K562 (cell line): ENCODE measurements at regions not wholly inside any gene's neighbourhood (a gene's known extent, or its start where the extent isn't known, plus 50 kb on each side); places are given as distances from the start of the nearest gene placed in this dataset.

Experiments used
- ATAC-seq: fragments of 200-7000 bp; cut with Tn5 transposase; 3 replicates; pipeline ENCODE4 v1.9.1; 2020; ENCODE audit warnings: moderate library complexity
- BruUV-seq: library from RNA; stranded (reverse); fragments of 400-500 nt; replicated peaks from 2 replicates; lab custom pipeline; 2021; lab: Mats Ljungman, UMichigan
- CTCF ChIA-PET: fragments of 300-600 bp; formaldehyde crosslinking; extraction: SDS; loops from one replicate; lab custom pipeline; 2021; ENCODE audit warnings: low intra/inter-chr PET ratio; lab: Yijun Ruan, JAX
- POLR2A ChIA-PET: fragments of 300-600, 350-650 bp; sonication (Branson Sonifier 250); formaldehyde crosslinking; extraction: SDS; loops from one replicate; lab custom pipeline; 2021; ENCODE audit warnings: antibody characterized with exemption, inconsistent platforms; lab: Yijun Ruan, JAX
- DNase-seq, 4 experiments: peaks; one replicate each; pipeline versions ENCODE4 v3.0.0 to v3.0.0-alpha.2; 2011 to 2018; ENCODE audit warnings: low spot score in 3 of 4, mixed read lengths in 3 of 4; ENCODE audit errors: extremely low read depth in 1 of 4
- FAIRE-seq: peaks from 2 replicates; lab custom pipeline; 2011; peaks lifted over from hg19 to GRCh38; lab: Jason Lieb, UNC
- H2AFZ ChIP-seq: 2 replicates; pipeline ENCODE4 v1.6.0; 2011; ENCODE audit warnings: low read depth, low read length, control low read depth, inconsistent platforms
- H3K27ac ChIP-seq: fragments of 200-600 bp; 3 replicates; pipeline ENCODE4 v1.8.0; 2011; ENCODE audit warnings: low read depth, mild to moderate bottlenecking, control low read depth, inconsistent platforms, low read length, moderate library complexity, mixed read lengths; ENCODE audit errors: extremely low read depth
- H3K27me3 ChIP-seq, 2 experiments: fragments of 300-600 bp in 1 of 2; 2 replicates in 1 of 2; 3 replicates in 1 of 2; pipeline versions ENCODE4 v1.6.0 to v1.8.0; 2011; ENCODE audit warnings: inconsistent platforms in 2 of 2, low read length in 2 of 2, mild to moderate bottlenecking in 1 of 2, mixed read lengths in 1 of 2, moderate library complexity in 1 of 2; ENCODE audit not compliant: control insufficient read depth in 2 of 2, insufficient read depth in 2 of 2
- H3K36me3 ChIP-seq: fragments of 300-600 bp; 3 replicates; pipeline ENCODE4 v1.8.0; 2011; ENCODE audit warnings: mild to moderate bottlenecking, low read length, inconsistent platforms; ENCODE audit not compliant: control insufficient read depth, insufficient read depth
- H3K4me1 ChIP-seq, 2 experiments: fragments of 200-600 bp in 1 of 2; replicated peaks in 1 of 2; 2 replicates in 1 of 2; 3 replicates in 1 of 2; pipeline versions ENCODE4 v1.5.1 to v1.8.0; 2011; ENCODE audit warnings: inconsistent platforms in 2 of 2, low read length in 2 of 2, mild to moderate bottlenecking in 1 of 2, mixed read lengths in 1 of 2, moderate library complexity in 1 of 2; ENCODE audit not compliant: control insufficient read depth in 2 of 2, insufficient read depth in 2 of 2
- H3K4me2 ChIP-seq: 2 replicates; pipeline ENCODE4 v1.6.1; 2011; ENCODE audit warnings: low read length, control low read depth, inconsistent platforms, mixed read lengths; ENCODE audit not compliant: insufficient read depth
- H3K4me3 ChIP-seq: fragments of 200-600 bp; sonication (generic), shearing (Covaris generic); 2 replicates; pipeline ENCODE4 v1.5.1; 2016; ENCODE audit warnings: control low read depth, inconsistent platforms
- H3K79me2 ChIP-seq: fragments of 200-600 bp; 3 replicates; pipeline ENCODE4 v1.8.0; 2011; ENCODE audit warnings: low read length, inconsistent platforms; ENCODE audit not compliant: control insufficient read depth, insufficient read depth
- H3K9ac ChIP-seq, 2 experiments: 2 replicates each; pipeline versions ENCODE4 v1.6.0 to v1.6.1; 2011; ENCODE audit warnings: low read depth in 2 of 2, low read length in 2 of 2, control low read depth in 1 of 2, inconsistent platforms in 1 of 2, mild to moderate bottlenecking in 1 of 2, mixed read lengths in 1 of 2; ENCODE audit not compliant: insufficient read depth in 1 of 2
- H3K9me1 ChIP-seq: one replicate; pipeline ENCODE4 v1.6.0; 2011; ENCODE audit warnings: inconsistent platforms, mild to moderate bottlenecking, low read length, moderate library complexity; ENCODE audit not compliant: control insufficient read depth, insufficient read depth
- H3K9me3 ChIP-seq: replicated peaks from 2 replicates; pipeline ENCODE4 v1.5.1; 2011; ENCODE audit warnings: low read depth, low read length, inconsistent platforms; ENCODE audit not compliant: control insufficient read depth, insufficient read depth
- H4K20me1 ChIP-seq: replicated peaks from 2 replicates; pipeline ENCODE4 v1.6.1; 2011; ENCODE audit warnings: low read length, inconsistent platforms, mixed read lengths; ENCODE audit not compliant: control insufficient read depth, insufficient read depth
- BRD9 ChIP-seq: fragments of 450-650 bp; IDR thresholded peaks from 2 replicates; pipeline ENCODE4 v1.6.1; 2018; ENCODE audit warnings: low read depth; ENCODE audit not compliant: partially characterized antibody
- CBFA2T3 ChIP-seq: fragments of 450-650 bp; IDR thresholded peaks from 2 replicates; pipeline ENCODE4 v1.6.1; 2017
- ESRRA ChIP-seq: fragments of 450-650 bp; IDR thresholded peaks from 2 replicates; pipeline ENCODE4 v1.6.1; 2014; ENCODE audit warnings: low read depth, mild to moderate bottlenecking, moderate library complexity, borderline replicate concordance
- EWSR1 ChIP-seq: fragments of 450-650 bp; IDR thresholded peaks from 2 replicates; pipeline ENCODE4 v1.6.1; 2018; ENCODE audit warnings: borderline replicate concordance, mild to moderate bottlenecking, low read depth, moderate library complexity; ENCODE audit not compliant: partially characterized antibody
- GATAD2A ChIP-seq: fragments of 450-650 bp; IDR thresholded peaks from 2 replicates; pipeline ENCODE4 v1.6.1; 2017
- KDM5B ChIP-seq: fragments of 200-600 bp; sonication (generic); IDR thresholded peaks from 2 replicates; pipeline ENCODE4 v1.6.1; 2012; ENCODE audit warnings: low read depth, mild to moderate bottlenecking, moderate library complexity, low read length, control low read depth, inconsistent platforms; ENCODE audit not compliant: insufficient replicate concordance
- KHSRP ChIP-seq: fragments of 450-650 bp; IDR thresholded peaks from 2 replicates; pipeline ENCODE4 v1.6.1; 2017
- NFXL1 ChIP-seq: fragments of 450-650 bp; formaldehyde crosslinking; IDR thresholded peaks from 2 replicates; pipeline ENCODE4 v1.4.0; 2021; ENCODE audit warnings: mild to moderate bottlenecking
- PCBP1 ChIP-seq: fragments of 200-400 bp; formaldehyde crosslinking; IDR thresholded peaks from 2 replicates; pipeline ENCODE4 v1.6.1; 2018; ENCODE audit warnings: mild to moderate bottlenecking, low read depth, low read length; ENCODE audit not compliant: poor library complexity, severe bottlenecking
- PPARD ChIP-seq: fragments of 250-450 bp; sonication (Bioruptor Pico); IDR thresholded peaks from 2 replicates; pipeline ENCODE4 v1.8.0; 2022; ENCODE audit warnings: inconsistent platforms, mild to moderate bottlenecking, moderate library complexity
- ZNF175 ChIP-seq: fragments of 200-800 bp; sonication (Bioruptor generic); IDR thresholded peaks from 2 replicates; pipeline ENCODE4 v1.6.1; 2016; ENCODE audit warnings: low read depth, mild to moderate bottlenecking, missing genetic modification characterization, missing compliant biosample characterization
- ZNF224 ChIP-seq: sonication (generic); formaldehyde crosslinking; IDR thresholded peaks from 2 replicates; pipeline ENCODE4 v1.8.0; 2022; ENCODE audit warnings: mild to moderate bottlenecking, missing genetic modification reagents
- ZNF324 ChIP-seq: fragments of 250-450 bp; sonication (Bioruptor Pico); IDR thresholded peaks from 2 replicates; pipeline ENCODE4 v1.4.0; 2020; ENCODE audit warnings: mild to moderate bottlenecking
- ZNF699 ChIP-seq: fragments of 250-450 bp; sonication (Bioruptor Pico); IDR thresholded peaks from 2 replicates; pipeline ENCODE4 v1.8.0; 2021; ENCODE audit warnings: mild to moderate bottlenecking, moderate library complexity; ENCODE audit not compliant: insufficient replicate concordance
- WGBS: fragments of 100-300 bp; shearing (Covaris generic); methylation state at CpG from one replicate; pipeline ENCODE4 v1.1.6; 2016; ENCODE audit warnings: low coverage, mixed read lengths; ENCODE audit not compliant: insufficient coverage; ENCODE audit errors: missing lambda C conversion rate; 5-methylcytosine and 5-hydroxymethylcytosine counted together
- in situ Hi-C: fragments of 300-500 bp; cut with MboI; formaldehyde crosslinking; loops from 4 replicates; pipeline ENCODE4 v1.15.0; 2018; ENCODE audit warnings: inconsistent platforms, mixed read lengths
- intact Hi-C: fragments of 100-400 bp; cut with micrococcal nuclease; formaldehyde crosslinking; loops from 2 replicates; pipeline ENCODE4 v1.14.2; 2022
- TF ChIP-seq, protein P1 (sequence below), 2 experiments: IDR thresholded peaks; 2 replicates each; pipeline ENCODE4 v1.6.1; 2011; ENCODE audit warnings: borderline replicate concordance in 1 of 2, control low read depth in 1 of 2, low read depth in 1 of 2, low read length in 1 of 2, mild to moderate bottlenecking in 1 of 2, mixed read lengths in 1 of 2, moderate library complexity in 1 of 2; ENCODE audit not compliant: insufficient read depth in 1 of 2, insufficient read length in 1 of 2, poor library complexity in 1 of 2, severe bottlenecking in 1 of 2; ENCODE audit errors: extremely low read depth in 1 of 2
- TF ChIP-seq, protein P2 (sequence below): IDR thresholded peaks from 2 replicates; pipeline ENCODE4 v1.6.1; 2011; ENCODE audit not compliant: insufficient read length; ENCODE audit errors: extremely low read depth

DNA sequence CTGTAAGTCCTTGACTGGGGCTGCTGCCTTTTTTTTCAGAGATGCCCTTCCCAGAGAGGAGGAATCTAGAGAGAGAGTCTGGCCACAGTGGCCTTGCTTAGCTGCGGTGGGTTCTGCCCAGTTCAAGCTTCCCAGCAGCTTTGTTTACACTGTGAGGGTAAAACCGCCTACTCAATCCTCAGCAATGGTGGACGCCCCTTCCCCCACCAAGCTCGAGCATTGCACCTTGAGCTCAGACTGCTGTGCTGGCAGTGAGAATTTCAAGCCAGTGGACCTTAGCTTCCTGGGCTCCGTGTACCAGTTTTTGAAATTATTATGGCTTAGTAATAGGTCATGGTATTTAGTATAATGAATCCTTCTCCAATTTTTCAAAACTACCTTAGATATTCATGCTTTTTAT lies 395.4 kb downstream of the NPIPA7 start:
- WGBS: 71% methylated on average over 5 of the region's 5 CpGs
- TF ChIP-seq, protein P1, sequence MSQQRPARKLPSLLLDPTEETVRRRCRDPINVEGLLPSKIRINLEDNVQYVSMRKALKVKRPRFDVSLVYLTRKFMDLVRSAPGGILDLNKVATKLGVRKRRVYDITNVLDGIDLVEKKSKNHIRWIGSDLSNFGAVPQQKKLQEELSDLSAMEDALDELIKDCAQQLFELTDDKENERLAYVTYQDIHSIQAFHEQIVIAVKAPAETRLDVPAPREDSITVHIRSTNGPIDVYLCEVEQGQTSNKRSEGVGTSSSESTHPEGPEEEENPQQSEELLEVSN (IDR thresholded peaks at IDR 0.05; ENCODE audit: borderline replicate concordance in 1 of 2, extremely low read depth in 1 of 2, insufficient read depth in 1 of 2, insufficient read length in 1 of 2, low read depth in 1 of 2, low read length in 1 of 2, poor library complexity in 1 of 2, severe bottlenecking in 1 of 2): no peak
- no peak for TF ChIP-seq KHSRP
- TF ChIP-seq EWSR1: no peak
- Histone ChIP-seq H3K4me1 (no peaks in the 10 kb centered on the region; a peak in 1 of 5 replicates), H3K9ac (no peak overlapping the region), H3K9me3 (no peaks in the 10 kb centered on the region), H4K20me1 (no peaks in the 10 kb centered on the region), H3K27ac (no peak overlapping the region), H3K27me3 (no peaks in the 10 kb centered on the region), H3K36me3 (peaks cover 3% of the 10 kb centered on the region; the same call in 1 of the 3 replicates), H3K79me2 (no peaks in the 10 kb centered on the region), H3K9me1 (no peaks in the 10 kb centered on the region), H3K4me3 (no peak overlapping the region), H2AFZ (no peak overlapping the region), H3K4me2 (no peak overlapping the region)
- in situ Hi-C loops (no loop called here), intact Hi-C loops (no loop called here)
- CTCF ChIA-PET: no interaction called here
- ATAC-seq: no peak
- POLR2A ChIA-PET: interaction anchor here (0.9 kb wide), 1 partner anchor 10 kb away, joined by 4 read pairs; no protein-coding TSS in a partner anchor
- FAIRE-seq: no peak
- no TSS peak for BruUV-seq
- no peak for DNase-seq

DNA sequence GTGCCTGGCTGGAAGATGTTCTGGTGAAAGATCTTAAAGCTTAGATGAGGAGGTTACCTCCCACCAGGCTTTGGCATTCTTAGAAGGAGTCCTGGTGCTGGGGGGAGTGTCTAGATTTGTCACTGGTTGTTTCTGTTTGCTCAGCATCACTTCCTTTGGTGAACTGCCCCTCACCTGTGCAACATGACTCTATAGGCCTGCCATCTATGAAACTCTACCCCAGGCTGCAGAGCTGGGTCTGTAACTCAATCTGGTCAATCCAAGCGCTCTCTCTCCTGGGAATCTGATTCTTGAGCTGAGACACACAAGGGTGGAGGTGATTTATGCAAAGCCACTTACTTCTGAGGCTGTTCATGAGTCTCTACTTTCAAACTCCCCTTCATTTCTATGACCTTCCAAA lies 399.4 kb downstream of the NPIPA7 start:
- H4K20me1 ChIP-seq: no peaks in the 10 kb centered on the region
- no peaks in the 10 kb centered on the region for H3K79me2 ChIP-seq
- H3K9ac ChIP-seq: no peak overlapping the region
- H3K9me1 ChIP-seq: no peaks in the 10 kb centered on the region
- 69% methylated on average over 1 of the region's 1 CpG for WGBS
- POLR2A ChIA-PET: no interaction called here
- H3K9me3 ChIP-seq: no peaks in the 10 kb centered on the region
- H3K4me3 ChIP-seq: no peak overlapping the region
- in situ Hi-C loops: no loop called here
- FAIRE-seq (peak; percentile 46), ATAC-seq (no peak), DNase-seq (no peak)
- no peaks in the 10 kb centered on the region for H3K27me3 ChIP-seq
- H2AFZ ChIP-seq: no peak overlapping the region
- peaks cover 4 to 9% of the 10 kb centered on the region in 2 experiments; a peak in 4 of 5 replicates for H3K4me1 ChIP-seq
- BruUV-seq: no TSS peak
- no peak overlapping the region for H3K27ac ChIP-seq
- intact Hi-C loops: no loop called here
- CTCF ChIA-PET: no interaction called here
- H3K36me3 ChIP-seq: peaks cover 14% of the 10 kb centered on the region; the same call in 1 of the 3 replicates
- no peak overlapping the region for H3K4me2 ChIP-seq
- TF ChIP-seq ZNF699: no peak
- no peak for TF ChIP-seq ESRRA
- no peak for TF ChIP-seq PPARD (CRISPR knock-in tag)
- no peak for TF ChIP-seq KDM5B
- TF ChIP-seq ZNF175 (CRISPR knock-in tag): no peak
- no peak for TF ChIP-seq ZNF324
- no peak for TF ChIP-seq CBFA2T3
- TF ChIP-seq BRD9: no peak
- TF ChIP-seq NFXL1 (CRISPR knock-in tag): no peak
- TF ChIP-seq, protein P2, sequence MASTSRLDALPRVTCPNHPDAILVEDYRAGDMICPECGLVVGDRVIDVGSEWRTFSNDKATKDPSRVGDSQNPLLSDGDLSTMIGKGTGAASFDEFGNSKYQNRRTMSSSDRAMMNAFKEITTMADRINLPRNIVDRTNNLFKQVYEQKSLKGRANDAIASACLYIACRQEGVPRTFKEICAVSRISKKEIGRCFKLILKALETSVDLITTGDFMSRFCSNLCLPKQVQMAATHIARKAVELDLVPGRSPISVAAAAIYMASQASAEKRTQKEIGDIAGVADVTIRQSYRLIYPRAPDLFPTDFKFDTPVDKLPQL: no peak
- no peak for TF ChIP-seq ZNF224 (CRISPR knock-in tag)
- TF ChIP-seq GATAD2A: no peak
- TF ChIP-seq PCBP1: no peak
